Gastrocnemius medialis (tissue), 4 donors: ENCODE measurements at regions not wholly inside any gene's neighbourhood (a gene's known extent, or its start where the extent isn't known, plus 50 kb on each side); places are given as distances from the start of the nearest gene placed in this dataset.
"Not testable (repeated sequence)": the region's sequence is repeated elsewhere in the genome, so short reads cannot be mapped to it uniquely, and the experiment has no call there.

Experiments used
- ATAC-seq, 2 donors: fragments of 150-250 bp; one replicate each; pipeline ENCODE4 v1.9.1; 2016
- DNase-seq, 2 donors: peaks; one replicate each; pipeline ENCODE4 v3.0.0-alpha.2; 2019
- H3K27ac ChIP-seq, 4 donors: fragments of 200-600 bp; sonication (generic); 1 replicate in 1 of 4; 2 replicates in 3 of 4; pipeline ENCODE4 v1.5.1; 2016 to 2018; ENCODE audit warnings: mild to moderate bottlenecking in 2 of 4, moderate library complexity in 1 of 4
- H3K27me3 ChIP-seq, 3 donors: fragments of 200-600 bp; sonication (generic) in 2 of 3; 1 replicate in 1 of 3; 2 replicates in 2 of 3; pipeline versions ENCODE4 v1.5.1 to v1.6.0; 2016 to 2019; ENCODE audit warnings: mild to moderate bottlenecking in 1 of 3, moderate library complexity in 1 of 3
- H3K36me3 ChIP-seq, 2 donors: fragments of 200-600 bp; sonication (generic) in 1 of 2; one replicate each; pipeline ENCODE4 v1.5.1; 2017 to 2018
- H3K4me1 ChIP-seq, 2 donors: fragments of 200-600 bp; sonication (generic) in 1 of 2; one replicate each; pipeline ENCODE4 v1.5.1; 2016 to 2017; ENCODE audit warnings: mild to moderate bottlenecking in 2 of 2
- H3K4me3 ChIP-seq, 4 donors: fragments of 200-600 bp; sonication (generic) in 3 of 4; 1 replicate in 1 of 4; 2 replicates in 3 of 4; pipeline ENCODE4 v1.5.1; 2016 to 2019; ENCODE audit warnings: mild to moderate bottlenecking in 2 of 4
- H3K9me3 ChIP-seq, 3 donors: fragments of 200-600 bp; sonication (generic) in 2 of 3; 1 replicate in 1 of 3; 2 replicates in 2 of 3; pipeline ENCODE4 v1.5.1; 2016 to 2019
- POLR2A ChIP-seq, 2 donors: fragments of 450-650 bp; IDR thresholded peaks; one replicate each; pipeline ENCODE4 v1.6.1; 2017; ENCODE audit warnings: antibody characterized with exemption in 2 of 2, mild to moderate bottlenecking in 2 of 2, moderate library complexity in 2 of 2
- in situ Hi-C, 4 donors: fragments of 200-750 bp; cut with MboI; loops; one replicate each; pipeline versions ENCODE4 v1.15.0 to v1.8.0; 2017; ENCODE audit warnings: low sequenced_read_pairs in 4 of 4
- intact Hi-C: fragments of 100-400 bp; cut with DNase I; formaldehyde crosslinking; loops from one replicate; pipeline ENCODE4 v1.15.1; 2023; ENCODE audit warnings: low total_unique reads
- TF ChIP-seq, protein P1 (sequence below), 5 experiments: fragments of 450-650 bp in 3 of 5; fragments of 200-600 bp in 2 of 5; sonication (generic) in 2 of 5; IDR thresholded peaks in 4 of 5; conservative IDR thresholded peaks in 1 of 5; 1 replicate in 4 of 5; 2 replicates in 1 of 5; pipeline ENCODE4 v1.5.1; 2016 to 2019; ENCODE audit warnings: antibody characterized with exemption in 5 of 5, mild to moderate bottlenecking in 3 of 5, moderate library complexity in 3 of 5

DNA sequence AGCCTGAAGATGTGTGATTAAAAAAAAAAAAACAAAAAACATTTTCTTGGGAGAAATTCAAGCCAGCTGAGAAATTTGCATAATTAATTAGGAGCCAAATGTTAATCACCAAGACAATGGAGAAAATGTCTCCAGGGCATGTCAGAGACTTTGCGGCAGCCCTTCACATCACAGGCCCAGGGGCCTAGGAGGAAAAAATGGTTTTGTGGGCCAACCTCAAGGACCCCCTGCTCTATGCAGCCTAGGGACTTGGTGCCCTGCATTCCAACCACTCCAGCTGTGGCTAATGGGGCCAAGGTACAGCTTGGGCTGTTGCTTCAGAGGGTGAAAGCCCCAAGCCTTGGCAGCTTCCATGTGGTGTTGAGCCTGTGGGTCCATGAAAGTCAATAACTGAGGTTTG, 241.9 kb upstream of the THUMPD2 start:
- H3K27me3 ChIP-seq: no peaks in the 10 kb centered on the region
- no peaks in the 10 kb centered on the region for H3K36me3 ChIP-seq
- no peak for DNase-seq
- no peak for ATAC-seq
- intact Hi-C loops (no loop called here), in situ Hi-C loops (no loop called here)
- H3K27ac ChIP-seq: no peak overlapping the region
- TF ChIP-seq POLR2A (IDR thresholded peaks at IDR 0.05): no peak
- TF ChIP-seq, protein P1, sequence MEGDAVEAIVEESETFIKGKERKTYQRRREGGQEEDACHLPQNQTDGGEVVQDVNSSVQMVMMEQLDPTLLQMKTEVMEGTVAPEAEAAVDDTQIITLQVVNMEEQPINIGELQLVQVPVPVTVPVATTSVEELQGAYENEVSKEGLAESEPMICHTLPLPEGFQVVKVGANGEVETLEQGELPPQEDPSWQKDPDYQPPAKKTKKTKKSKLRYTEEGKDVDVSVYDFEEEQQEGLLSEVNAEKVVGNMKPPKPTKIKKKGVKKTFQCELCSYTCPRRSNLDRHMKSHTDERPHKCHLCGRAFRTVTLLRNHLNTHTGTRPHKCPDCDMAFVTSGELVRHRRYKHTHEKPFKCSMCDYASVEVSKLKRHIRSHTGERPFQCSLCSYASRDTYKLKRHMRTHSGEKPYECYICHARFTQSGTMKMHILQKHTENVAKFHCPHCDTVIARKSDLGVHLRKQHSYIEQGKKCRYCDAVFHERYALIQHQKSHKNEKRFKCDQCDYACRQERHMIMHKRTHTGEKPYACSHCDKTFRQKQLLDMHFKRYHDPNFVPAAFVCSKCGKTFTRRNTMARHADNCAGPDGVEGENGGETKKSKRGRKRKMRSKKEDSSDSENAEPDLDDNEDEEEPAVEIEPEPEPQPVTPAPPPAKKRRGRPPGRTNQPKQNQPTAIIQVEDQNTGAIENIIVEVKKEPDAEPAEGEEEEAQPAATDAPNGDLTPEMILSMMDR (IDR thresholded peaks at IDR 0.05 in 4 of 5, conservative IDR thresholded peaks at IDR 0.05 in 1 of 5): no peak
- no peaks in the 10 kb centered on the region for H3K4me1 ChIP-seq
- H3K9me3 ChIP-seq: no peaks in the 10 kb centered on the region
- H3K4me3 ChIP-seq: no peak overlapping the region

DNA sequence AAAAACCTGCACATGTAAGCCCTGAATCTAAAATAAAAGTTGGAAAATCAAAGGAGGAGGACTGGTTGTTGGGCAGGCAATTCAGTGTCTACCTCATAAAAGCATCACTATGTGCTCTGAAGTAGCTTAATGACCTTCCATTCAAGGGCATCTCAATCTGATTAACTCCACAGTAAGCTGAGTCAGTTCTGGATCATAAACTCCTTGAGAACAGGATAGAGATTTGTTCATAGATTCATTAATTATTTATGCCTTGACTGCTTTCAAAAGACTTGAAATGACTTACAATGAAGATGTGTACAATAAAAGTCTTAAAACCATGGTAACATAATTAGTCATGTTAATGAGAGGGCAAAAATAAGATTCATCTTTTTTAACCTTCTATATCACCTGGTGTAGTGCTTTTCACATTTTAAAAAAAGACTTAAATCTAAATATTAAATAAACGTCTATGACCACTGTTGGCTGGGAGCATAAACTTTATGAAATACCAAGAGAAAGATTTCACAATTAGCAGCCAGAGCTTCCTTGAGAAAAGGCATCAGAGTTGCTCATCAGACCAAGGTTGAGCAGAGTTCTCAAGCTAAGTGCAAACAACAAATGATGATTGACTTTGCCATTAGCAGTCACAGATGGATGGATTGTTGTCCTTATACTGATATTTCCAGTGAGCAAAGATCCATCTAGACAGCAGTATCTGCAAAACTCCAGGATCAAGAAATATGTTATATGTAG, 237.3 kb upstream of the THUMPD2 start:
- no peak overlapping the region for H3K4me3 ChIP-seq
- no peaks in the 10 kb centered on the region for H3K27me3 ChIP-seq
- ATAC-seq: no peak

DNA sequence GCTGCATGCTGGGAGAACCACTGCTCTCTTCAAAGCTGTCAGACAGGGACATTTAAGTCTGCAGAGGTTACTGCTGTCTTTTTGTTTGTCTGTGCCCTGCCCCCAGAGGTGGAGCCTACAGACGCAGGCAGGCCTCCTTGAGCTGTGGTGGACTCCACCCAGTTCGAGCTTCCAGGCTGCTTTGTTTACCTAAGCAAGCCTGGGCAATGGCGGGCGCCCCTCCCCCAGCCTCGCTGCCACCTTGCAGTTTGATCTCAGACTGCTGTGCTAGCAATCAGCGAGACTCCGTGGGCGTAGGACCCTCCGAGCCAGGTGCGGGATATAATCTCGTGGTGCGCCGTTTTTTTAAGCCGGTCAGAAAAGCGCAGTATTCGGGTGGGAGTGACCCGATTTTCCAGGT, 234.9 kb upstream of the THUMPD2 start:
- H3K9me3 ChIP-seq, ATAC-seq, DNase-seq, H3K4me1 ChIP-seq, intact Hi-C loops, H3K27ac ChIP-seq, H3K4me3 ChIP-seq, in situ Hi-C loops, H3K27me3 ChIP-seq, H3K36me3 ChIP-seq: not testable (repeated sequence)

More for the DNA sequence above, 237.3 kb upstream of the THUMPD2 start:
- TF ChIP-seq, protein P1 (IDR thresholded peaks at IDR 0.05 in 4 of 5, conservative IDR thresholded peaks at IDR 0.05 in 1 of 5): no peak
- TF ChIP-seq POLR2A (IDR thresholded peaks at IDR 0.05): no peak
- Histone ChIP-seq H3K36me3 (no peaks in the 10 kb centered on the region), H3K9me3 (no peaks in the 10 kb centered on the region), H3K27ac (no peak overlapping the region), H3K4me1 (no peaks in the 10 kb centered on the region)
- in situ Hi-C loops: no loop called here
- intact Hi-C loops: no loop called here
- DNase-seq: no peak

DNA sequence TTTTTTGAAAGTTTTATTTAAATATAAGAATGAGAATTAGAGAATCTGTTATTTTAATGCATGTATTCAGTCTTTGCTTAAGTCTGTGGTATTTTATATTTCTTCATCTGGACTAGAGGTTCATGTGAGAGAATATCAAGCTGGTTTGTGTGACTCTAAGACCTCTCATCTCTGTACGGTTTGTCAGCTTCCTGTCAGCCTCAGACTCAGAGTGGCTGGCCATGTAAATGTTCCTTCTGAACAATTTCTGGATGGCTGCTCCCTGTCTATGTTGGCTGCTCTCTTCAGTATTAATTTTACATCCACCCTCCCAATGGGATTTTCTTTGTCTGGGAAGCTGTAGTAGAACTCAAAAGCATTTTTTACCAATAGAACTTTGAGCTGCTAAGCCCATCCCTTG, 225.3 kb upstream of the THUMPD2 start:
- Histone ChIP-seq H3K27ac (no peak overlapping the region), H3K27me3 (no peaks in the 10 kb centered on the region), H3K4me3 (no peak overlapping the region), H3K9me3 (no peaks in the 10 kb centered on the region), H3K4me1 (no peaks in the 10 kb centered on the region), H3K36me3 (no peaks in the 10 kb centered on the region)
- no peak for ATAC-seq
- no peak for TF ChIP-seq POLR2A (IDR thresholded peaks at IDR 0.05)
- TF ChIP-seq, protein P1 (IDR thresholded peaks at IDR 0.05 in 4 of 5, conservative IDR thresholded peaks at IDR 0.05 in 1 of 5): no peak
- in situ Hi-C loops: no loop called here
- no peak for DNase-seq
- intact Hi-C loops: no loop called here

DNA sequence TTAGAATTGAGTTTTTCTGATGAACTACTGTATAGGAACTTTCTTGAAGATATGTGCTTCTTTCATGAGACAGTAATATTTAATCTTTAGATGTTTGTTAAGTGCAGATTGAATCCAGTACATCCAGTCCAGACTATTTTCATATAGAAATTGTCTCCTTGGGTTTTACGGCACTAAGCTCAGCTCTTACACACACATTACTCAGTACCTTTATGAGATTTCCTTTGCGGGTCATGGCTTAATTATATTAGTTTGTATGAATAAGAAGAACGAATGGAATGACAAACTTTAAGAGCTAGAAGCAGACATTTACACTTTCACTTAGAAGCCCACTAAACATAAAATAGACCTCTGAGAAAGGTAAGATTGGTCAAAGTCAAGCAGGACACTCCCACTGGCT, 223.3 kb upstream of the THUMPD2 start:
- DNase-seq (no peak), ATAC-seq (no peak)
- in situ Hi-C loops (no loop called here), intact Hi-C loops (no loop called here)
- Histone ChIP-seq H3K4me1 (no peaks in the 10 kb centered on the region), H3K9me3 (no peaks in the 10 kb centered on the region), H3K4me3 (no peak overlapping the region), H3K36me3 (no peaks in the 10 kb centered on the region), H3K27ac (no peak overlapping the region), H3K27me3 (no peaks in the 10 kb centered on the region)
- no peak for TF ChIP-seq POLR2A (IDR thresholded peaks at IDR 0.05)
- TF ChIP-seq, protein P1 (IDR thresholded peaks at IDR 0.05 in 4 of 5, conservative IDR thresholded peaks at IDR 0.05 in 1 of 5): no peak
